ENCODE measurements at regions not wholly inside any gene's neighbourhood (a gene's known extent, or its start where the extent isn't known, plus 50 kb on each side); places are given as distances from the start of the nearest gene placed in this dataset.

DNA sequence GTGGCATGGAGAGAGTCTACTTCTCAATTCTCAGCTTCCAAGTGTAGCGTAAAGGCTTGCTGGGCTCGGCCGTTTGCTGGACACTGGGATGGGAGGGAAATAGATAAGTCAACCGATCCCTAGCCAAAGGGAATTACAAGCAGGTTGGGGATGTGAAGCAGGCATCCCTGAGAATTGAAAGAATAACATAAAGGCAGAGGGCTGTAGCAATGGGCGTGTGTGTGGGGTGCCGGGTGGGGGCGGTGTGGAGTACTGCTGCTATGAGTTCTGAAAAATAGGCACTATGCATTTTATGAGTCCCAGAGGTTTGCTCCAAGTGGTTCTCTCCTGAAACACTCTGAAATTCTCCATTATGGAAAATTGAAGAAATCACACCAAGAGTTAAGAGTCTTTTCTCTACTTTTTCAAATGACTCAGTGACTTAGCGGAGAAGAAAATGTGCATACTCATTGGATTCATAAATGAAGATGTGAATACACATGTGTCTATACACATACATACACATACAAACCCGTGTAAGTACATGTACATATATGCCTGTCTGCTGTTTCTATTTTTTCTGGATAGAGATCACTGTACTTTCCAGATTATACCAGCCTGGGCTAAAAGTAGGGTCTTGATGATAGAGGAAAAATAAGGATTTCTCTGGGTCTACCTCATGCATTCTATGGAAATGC is 65.4 kb downstream of the ADRA2A start:
- H3K4me1 Mint-ChIP-seq: peaks cover 7% of the 10 kb centered on the region
- no peak for DNase-seq (ENCODE audit: low read depth, low spot score)
- H3K36me3 Mint-ChIP-seq (ENCODE audit: low read depth): no peaks in the 10 kb centered on the region
- H3K4me3 Mint-ChIP-seq: no peak overlapping the region
- no peaks in the 10 kb centered on the region for H3K9me3 Mint-ChIP-seq
- H3K27me3 Mint-ChIP-seq (ENCODE audit: low read depth): peaks cover 16% of the 10 kb centered on the region
- no peak overlapping the region for H3K27ac Mint-ChIP-seq (ENCODE audit: unreplicated experiment)
- TF ChIP-seq, protein P1, sequence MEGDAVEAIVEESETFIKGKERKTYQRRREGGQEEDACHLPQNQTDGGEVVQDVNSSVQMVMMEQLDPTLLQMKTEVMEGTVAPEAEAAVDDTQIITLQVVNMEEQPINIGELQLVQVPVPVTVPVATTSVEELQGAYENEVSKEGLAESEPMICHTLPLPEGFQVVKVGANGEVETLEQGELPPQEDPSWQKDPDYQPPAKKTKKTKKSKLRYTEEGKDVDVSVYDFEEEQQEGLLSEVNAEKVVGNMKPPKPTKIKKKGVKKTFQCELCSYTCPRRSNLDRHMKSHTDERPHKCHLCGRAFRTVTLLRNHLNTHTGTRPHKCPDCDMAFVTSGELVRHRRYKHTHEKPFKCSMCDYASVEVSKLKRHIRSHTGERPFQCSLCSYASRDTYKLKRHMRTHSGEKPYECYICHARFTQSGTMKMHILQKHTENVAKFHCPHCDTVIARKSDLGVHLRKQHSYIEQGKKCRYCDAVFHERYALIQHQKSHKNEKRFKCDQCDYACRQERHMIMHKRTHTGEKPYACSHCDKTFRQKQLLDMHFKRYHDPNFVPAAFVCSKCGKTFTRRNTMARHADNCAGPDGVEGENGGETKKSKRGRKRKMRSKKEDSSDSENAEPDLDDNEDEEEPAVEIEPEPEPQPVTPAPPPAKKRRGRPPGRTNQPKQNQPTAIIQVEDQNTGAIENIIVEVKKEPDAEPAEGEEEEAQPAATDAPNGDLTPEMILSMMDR (conservative IDR thresholded peaks at IDR 0.05): no peak

GRCh38 chr10:111146025-111146640 is 69.3 kb downstream of the ADRA2A start:
- DNase-seq (ENCODE audit: low read depth, low spot score): no peak
- Mint-ChIP-seq H3K36me3 (ENCODE audit: low read depth) (no peaks in the 10 kb centered on the region), H3K4me1 (no peaks in the 10 kb centered on the region), H3K9me3 (no peaks in the 10 kb centered on the region), H3K4me3 (no peak overlapping the region), H3K27me3 (ENCODE audit: low read depth) (peaks cover 27% of the 10 kb centered on the region), H3K27ac (ENCODE audit: unreplicated experiment) (no peak overlapping the region)
- TF ChIP-seq, protein P1 (conservative IDR thresholded peaks at IDR 0.05): no peak

GRCh38 chr10:111148025-111148424 is 71.2 kb downstream of the ADRA2A start:
- Mint-ChIP-seq H3K4me3 (no peak overlapping the region), H3K36me3 (ENCODE audit: low read depth) (no peaks in the 10 kb centered on the region), H3K27me3 (ENCODE audit: low read depth) (peaks cover 28% of the 10 kb centered on the region), H3K27ac (ENCODE audit: unreplicated experiment) (no peak overlapping the region), H3K4me1 (peaks cover 8% of the 10 kb centered on the region), H3K9me3 (no peaks in the 10 kb centered on the region)
- no peak for DNase-seq (ENCODE audit: low read depth, low spot score)
- TF ChIP-seq, protein P1 (conservative IDR thresholded peaks at IDR 0.05): no peak

- TF ChIP-seq, protein P1 (conservative IDR thresholded peaks at IDR 0.05): no peak
- Mint-ChIP-seq H3K36me3 (ENCODE audit: low read depth) (no peaks in the 10 kb centered on the region), H3K4me3 (no peak overlapping the region), H3K9me3 (no peaks in the 10 kb centered on the region), H3K27ac (ENCODE audit: unreplicated experiment) (no peak overlapping the region), H3K4me1 (peaks cover 8% of the 10 kb centered on the region), H3K27me3 (ENCODE audit: low read depth) (peaks cover 28% of the 10 kb centered on the region)
- no peak for DNase-seq (ENCODE audit: low read depth, low spot score)
These were observed 71.6 kb downstream of the ADRA2A start for GRCh38 chr10:111148440-111148839.

GRCh38 chr10:111150691-111151090 is 73.9 kb downstream of the ADRA2A start:
- peaks cover 32% of the 10 kb centered on the region for H3K27me3 Mint-ChIP-seq (ENCODE audit: low read depth)
- H3K4me1 Mint-ChIP-seq: peaks cover 8% of the 10 kb centered on the region
- H3K36me3 Mint-ChIP-seq (ENCODE audit: low read depth): no peaks in the 10 kb centered on the region
- no peak overlapping the region for H3K27ac Mint-ChIP-seq (ENCODE audit: unreplicated experiment)
- TF ChIP-seq, protein P1 (conservative IDR thresholded peaks at IDR 0.05): no peak
- DNase-seq (ENCODE audit: low read depth, low spot score): no peak
- no peak overlapping the region for H3K4me3 Mint-ChIP-seq
- no peaks in the 10 kb centered on the region for H3K9me3 Mint-ChIP-seq

Measured in neural crest cell (in vitro differentiated cells).